ENCODE measurements at regions not wholly inside any gene's neighbourhood (a gene's known extent, or its start where the extent isn't known, plus 50 kb on each side); places are given as distances from the start of the nearest gene placed in this dataset.
"Not testable (repeated sequence)": the region's sequence is repeated elsewhere in the genome, so short reads cannot be mapped to it uniquely, and the experiment has no call there.

DNA sequence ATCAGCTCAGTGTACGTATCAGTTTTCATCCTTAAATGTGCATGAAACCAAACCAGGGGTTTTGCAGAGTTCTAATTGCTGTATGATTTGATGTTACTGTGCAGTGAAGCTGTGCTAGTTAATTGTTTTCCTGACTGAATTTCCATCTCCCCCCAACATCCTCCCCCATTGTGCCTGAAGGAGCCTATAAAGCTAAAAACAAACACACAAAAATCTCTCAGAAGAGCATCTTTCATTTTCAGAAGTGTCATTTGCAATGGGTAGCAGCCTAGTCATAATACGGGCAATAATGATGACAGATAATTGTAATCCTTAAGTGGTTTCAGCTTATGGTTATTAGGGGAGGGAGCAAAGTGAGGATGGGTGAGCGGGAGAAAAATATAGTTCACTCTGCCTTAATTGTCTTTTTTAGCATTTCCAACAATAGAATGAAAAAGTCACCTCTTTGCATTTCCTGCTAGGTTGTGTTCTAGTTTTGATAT lies 207.9 kb upstream of the TBL1XR1 start:
- DNase-seq: no peak

DNA sequence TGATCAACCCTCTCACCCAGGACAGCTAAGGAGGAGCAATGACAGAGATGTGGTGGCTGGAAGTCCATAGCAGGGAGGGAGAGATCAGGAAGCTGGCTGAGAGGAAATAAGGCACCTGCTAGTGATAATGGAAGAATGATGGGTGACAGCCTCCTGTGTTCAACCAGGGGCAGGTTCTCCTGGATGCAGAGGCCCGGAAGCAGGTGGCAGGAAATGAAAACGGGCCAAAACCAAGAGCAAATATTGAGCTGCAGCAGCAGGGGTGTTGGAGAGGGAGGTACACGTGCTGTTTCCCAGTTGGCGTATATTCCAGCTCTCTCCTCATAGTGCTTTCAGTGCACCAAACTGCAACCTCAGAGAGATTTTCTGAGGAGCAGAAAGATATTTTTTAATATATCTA lies 213.4 kb upstream of the TBL1XR1 start:
- no peak for DNase-seq

DNA sequence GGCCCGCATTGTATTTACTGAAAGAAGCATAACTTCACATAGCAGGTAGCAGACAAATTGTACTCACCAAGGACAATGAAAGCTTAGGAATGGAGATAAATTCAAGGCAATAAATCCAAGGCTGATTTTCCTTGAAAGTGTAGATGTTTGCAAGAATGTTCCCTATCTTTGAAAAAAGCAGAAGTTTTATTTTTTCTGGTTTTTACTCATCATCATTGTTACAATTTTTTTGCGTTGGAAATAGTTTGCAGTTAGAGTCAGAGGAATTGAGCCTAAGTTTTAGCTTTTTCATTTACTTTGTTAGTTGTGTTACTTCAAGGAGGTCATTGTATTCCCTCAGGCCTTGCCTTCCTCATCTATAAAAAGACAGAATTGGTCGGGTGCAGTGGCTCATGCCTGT lies 213.9 kb upstream of the TBL1XR1 start:
- no peak for DNase-seq

DNA sequence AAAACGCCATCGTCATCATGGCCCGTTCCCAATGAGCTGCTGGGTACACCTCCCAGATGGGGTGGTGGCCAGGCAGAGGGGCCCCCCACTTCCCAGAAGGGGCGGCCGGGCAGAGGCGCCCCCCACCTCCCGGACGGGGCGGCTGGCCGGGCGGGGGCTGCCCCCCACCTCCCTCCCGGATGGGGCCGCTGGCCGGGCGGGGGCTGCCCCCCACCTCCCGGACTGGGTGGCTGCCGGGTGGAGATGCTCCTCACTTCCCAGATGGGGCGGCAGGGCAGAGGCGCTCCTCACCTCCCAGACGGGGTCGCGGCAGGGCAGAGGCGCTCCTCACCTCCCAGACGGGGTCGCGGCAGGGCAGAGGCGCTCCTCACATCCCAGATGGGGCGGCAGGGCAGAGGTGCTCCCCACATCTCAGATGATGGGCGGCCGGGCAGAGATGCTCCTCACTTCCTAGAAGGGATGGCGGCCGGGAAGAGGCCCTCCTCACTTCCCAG lies 215.4 kb upstream of the TBL1XR1 start:
- DNase-seq: not testable (repeated sequence)

DNA sequence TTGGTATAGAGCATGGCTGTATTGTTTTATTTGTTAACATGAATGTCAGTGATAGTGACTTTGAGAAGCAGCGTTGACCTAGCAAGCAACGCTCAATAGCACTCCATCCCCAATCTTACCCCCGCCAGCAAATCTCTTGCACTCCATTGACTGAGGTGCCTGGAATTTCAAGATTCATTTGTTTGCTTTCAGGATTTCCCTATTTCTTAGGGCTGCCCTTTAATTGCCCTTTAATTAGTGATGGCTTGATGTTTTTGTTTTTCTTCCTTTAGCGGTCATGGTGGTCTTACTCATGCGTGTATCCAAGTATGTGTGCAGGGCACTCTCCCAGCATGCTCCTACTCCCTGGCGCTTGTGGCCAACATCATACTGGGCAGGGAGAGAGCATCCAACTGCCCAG lies 216.8 kb upstream of the TBL1XR1 start:
- no peak for DNase-seq

DNA sequence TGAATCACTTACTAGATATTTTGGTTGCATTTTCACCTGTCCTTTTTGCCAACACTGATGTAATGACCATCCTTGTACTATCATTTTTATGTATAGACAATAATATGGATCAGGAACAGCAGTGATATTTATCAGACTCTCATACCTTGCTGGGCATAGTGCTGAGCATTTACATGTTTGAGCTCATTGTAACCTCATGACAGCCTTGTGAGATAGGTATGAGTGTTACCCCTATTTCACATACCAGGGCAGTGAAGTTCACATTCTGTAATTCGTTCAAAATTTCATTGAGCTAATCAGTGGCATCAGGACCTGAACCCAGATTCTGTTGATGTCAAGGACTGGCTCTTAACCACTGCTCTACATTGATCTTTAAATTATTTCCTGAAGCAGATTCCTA lies 221.5 kb upstream of the TBL1XR1 start:
- DNase-seq: no peak

DNA sequence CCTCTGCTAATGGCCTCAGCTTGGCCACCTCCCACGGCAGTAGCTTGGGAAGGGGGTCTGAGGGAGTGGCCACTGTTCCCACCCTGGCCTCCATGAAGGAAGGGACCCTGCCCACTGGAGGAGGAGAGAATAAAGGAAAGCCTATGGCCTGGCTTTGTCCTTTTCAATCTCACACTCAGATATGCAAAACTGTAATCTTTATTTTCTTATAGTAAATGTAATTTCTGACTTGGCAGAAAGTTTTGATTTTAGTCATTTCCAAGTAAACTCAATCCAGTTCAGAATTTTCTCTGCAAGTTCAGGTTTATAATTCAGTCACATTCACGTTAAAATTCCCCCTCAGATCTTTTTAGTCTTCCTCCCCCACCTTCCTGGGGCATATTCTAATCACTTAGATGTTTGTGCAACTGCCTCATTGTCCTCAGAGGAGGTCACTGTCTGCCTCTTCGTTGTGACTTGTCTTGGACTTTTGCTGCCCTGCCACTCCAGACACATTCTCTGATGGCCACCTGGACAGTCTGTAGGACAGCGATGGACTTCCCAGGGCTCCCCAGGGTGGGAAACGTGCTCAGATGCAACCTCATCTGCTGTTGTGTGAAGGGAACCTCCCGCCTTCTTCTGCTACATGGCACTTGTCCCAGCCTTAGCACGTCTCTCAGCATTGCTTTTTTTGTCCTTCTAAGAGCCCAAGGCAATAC lies 222.8 kb upstream of the TBL1XR1 start:
- no peak for DNase-seq

DNA sequence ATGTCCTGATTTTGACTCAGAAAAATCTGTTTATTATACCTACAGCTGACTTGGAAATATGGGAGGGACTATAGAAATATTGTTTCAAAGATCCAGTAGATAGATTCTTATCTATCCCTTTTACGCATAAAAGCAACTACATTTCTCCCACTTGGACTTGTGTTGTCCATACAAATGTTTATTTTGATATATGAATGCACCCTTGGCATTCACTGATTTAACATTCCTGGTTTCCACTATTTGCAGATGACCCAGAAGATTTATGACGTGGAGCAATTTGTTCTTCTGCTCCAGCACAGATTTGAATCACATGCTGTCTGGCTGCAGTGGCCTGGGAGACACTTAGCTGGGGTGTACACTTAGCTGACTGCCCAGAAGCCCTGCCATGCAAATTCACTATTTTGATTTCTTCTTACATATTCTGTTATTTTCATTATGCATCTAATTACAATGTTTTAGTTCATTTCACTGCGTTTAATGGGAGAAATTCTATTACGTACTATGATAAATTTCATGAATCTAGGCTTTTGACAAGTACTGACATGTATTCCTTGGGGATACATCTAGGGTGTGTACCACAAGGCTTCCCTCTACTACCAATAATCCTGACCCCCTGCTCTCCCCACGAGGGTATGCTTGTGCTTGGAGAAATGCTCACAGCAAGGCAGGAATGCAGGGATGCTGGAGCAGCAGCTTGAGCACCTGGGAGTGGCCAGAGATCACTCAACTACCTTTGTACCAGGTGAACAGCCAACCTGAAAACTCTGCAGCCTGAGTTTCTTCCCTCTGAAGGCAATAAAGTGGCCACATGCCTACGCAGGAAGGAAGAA lies 223.6 kb upstream of the TBL1XR1 start:
- no peak for DNase-seq

DNA sequence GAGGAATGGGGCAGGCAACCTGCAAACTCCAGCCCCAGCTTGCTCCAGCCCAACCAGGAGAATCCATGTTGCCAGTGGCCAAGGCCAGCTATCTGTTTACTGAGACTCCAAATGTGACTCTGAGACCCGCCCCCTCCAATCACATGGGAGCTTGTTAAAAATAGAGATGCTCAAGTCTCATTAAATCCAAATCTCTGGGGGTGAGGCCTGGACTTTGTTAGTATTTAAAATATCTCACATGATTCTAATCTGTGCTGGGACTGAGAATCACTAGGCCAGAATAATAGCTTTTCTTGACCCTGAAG lies 224.2 kb upstream of the TBL1XR1 start:
- no peak for DNase-seq

DNA sequence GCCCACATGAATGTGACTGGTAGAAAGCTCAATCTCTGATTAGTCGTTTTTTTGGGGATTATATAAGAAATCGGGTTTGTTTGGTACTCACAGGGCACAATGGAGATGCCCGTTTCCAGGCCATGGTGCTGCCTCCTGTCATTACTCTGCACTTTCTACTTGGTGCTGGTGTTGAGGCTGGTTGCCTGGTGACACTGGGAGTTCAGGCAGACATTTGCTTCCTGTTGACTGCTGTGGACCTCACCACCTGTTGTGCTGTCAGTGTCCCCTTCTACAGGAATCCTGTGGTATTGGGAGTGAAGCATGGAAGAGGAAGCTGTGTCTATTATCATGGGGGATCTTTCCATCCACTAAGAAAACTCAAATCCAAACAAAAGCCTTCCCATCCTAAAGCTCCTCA lies 227.2 kb upstream of the TBL1XR1 start:
- DNase-seq: no peak

DNA sequence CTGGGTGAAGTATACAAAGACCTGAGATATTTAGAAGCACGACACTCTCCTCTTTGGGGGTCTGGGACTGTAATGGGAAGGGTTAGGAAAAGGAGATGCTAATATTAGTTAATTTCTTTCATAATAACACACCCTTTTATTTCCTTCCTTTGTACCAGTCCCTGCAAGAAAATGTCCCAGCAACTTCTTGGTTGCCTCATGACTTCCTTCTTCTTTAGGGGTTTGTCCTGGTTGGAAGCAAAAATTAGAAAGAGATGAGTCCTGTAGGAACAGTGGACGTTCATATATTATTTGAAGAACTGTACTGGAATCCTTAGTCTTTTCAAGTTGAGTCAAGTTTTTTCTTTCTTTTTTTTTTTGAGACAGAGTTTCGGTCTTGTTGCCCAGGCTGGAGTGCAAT lies 227.8 kb upstream of the TBL1XR1 start:
- no peak for DNase-seq

DNA sequence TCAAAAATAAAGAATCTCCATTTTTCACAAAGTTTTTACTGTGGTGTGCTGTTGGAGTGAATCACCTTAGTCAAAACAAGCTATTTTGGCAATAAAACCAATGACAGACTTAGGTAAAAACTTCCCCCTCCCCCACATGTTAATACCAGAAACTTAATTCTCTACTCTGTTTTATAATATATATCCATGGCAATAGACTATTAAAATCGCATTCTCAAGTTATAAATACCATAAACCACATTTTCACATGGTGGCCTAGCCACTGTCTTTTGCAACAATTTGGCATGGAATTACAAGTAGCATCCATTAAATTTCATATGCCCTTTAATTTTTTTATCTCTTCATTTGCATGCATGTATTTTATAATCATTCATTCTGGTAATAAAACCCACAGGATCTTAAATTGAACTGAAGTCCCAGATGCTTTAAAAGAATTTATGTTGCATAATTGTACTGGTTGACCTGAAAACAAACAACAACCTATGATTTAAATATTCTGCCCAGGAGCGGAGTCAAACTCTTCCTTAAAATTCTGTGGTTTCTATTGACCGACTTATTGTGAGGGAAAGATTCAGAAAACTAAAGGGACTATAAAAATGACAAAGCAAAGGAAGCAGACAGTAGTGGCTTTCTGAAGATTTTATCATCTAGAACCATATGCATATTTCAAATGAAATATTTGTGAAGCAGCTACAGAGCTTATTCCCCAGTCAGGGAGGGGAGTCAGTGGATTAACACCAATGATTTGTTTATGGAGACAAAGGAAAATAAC lies 229.0 kb upstream of the TBL1XR1 start:
- no peak for DNase-seq

DNA sequence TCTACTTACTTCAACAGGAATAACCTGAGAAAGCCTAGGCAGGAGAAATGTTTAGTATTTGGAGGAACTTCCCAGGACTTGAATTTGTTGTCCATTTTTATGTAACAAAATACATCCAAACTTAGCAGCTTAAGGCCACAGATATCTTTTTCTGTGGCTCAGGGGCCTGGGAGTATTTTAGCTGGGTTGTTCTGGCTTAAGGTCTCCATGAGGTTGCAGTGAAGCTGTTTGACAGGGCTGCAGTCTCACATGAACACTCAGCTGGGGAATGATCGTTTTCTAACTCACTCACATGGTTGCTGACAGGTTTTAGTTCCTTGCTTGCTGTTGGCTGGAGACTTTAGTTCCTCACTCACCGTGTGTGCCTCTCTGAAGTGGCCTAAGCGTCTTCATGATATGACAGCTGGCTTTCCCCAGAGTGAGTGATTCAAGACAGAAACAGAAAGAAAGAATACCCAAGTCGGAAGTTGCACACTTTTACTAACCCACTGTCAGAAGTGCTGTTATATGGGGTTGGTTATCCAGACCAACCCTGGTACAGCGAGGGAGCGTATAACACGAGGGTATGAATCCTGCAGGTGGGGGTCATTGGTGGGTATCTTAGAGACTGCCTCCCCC lies 229.7 kb upstream of the TBL1XR1 start:
- peak; percentile 18 for DNase-seq

DNA sequence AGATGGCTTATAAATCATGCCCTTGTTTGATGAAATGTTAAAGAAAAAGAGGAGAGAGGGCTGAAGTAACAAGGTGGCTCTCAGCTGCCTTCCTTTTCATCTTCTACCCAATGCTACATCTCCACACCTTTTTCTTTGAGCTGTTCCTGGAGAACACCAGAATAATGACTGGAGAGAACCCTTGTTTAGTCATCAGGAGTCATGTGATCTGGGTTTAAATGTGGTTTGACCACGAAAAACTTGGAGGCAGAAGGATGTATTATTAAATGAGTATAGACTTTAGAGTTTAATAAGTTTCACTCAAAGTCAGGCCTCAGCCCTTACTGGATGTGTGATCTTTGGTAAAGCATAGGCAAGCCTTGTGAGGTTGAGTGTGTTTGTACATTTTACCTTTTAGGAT lies 230.3 kb upstream of the TBL1XR1 start:
- no peak for DNase-seq

DNA sequence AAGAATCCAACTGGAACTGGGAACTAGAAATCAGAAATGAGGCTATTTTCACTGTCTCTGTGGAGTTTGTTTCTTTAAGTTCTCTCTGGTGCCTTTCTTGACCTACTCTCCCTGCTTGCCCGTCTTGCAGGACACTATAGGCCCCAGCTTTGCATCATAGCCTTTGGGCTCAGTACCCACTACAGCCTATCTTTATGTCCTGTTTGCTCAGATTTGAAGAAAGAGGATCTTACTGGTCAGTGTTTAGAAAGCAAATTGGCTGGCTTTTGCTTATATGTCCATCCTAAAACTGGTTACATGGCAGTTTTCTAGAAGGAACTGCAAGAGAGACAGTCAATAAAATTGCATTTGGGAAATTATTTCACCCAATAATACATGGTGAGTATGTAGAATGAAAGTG lies 231.8 kb upstream of the TBL1XR1 start:
- no peak for DNase-seq

DNA sequence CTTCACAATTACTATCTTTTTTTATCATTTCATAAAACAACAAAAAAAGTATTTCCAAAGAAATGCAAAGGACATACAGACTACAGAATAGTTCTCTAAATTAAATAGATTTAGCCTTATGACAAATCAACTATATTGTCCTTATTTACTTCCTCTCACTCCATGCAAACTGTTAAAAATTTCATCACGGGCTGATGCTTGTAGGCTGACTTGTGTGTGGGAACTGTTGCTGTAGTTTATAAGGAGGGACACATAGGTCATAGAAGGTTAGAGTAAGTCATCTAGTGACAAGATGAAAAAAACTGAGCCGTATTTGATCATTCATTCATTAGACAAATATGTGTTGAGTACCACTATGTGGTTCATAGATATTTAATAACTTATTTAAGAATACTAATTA lies 232.5 kb upstream of the TBL1XR1 start:
- DNase-seq: no peak

DNA sequence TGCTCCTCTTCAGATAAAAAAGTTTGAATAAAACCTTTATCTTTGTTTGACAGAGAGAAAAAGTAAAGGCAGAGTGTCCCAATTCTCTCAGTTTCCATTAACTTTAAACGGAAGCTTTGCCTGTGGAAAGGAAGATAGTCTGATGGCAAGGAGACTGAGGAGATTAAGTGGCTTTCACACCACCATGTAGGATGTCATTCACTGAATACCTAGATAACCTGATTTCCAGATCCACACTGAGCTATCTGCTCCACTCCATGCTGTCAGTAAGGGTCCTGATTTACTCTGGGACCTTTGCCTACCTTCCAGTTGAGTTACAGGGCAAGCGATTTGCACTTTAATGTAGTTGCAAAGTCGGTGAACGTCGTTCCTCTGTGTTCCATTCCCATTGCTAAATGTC lies 233.4 kb upstream of the TBL1XR1 start:
- DNase-seq: no peak

DNA sequence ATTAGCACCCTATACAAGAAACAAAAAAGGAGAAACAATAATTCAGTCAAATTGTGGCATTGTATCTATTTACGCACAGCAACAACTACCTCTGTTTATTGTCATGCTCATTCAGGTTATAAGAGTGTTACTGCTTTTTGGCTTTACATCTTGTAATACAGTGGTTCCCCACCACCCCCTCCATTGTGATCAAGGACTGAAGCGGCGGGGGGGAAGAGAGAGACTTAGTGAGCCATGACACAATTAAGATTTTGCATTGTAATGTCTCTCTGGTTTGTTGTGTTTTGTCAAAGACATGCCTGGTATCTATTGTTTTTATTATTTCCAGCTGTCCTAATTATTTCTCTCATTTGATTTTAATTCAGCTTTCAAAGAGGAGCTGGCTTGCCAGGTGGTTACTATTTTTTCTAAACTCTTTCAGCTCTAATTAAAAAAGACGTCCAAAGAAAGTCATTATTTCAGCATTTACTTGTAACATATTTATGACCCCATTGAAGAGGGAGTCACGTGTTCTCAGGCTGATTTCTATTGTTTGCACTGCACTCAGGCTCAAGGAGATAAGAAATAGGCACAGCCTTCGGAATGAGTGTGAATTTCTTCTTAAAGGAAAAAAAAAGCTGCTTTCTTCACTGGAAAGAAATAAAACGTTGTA lies 234.4 kb upstream of the TBL1XR1 start:
- DNase-seq: no peak

DNA sequence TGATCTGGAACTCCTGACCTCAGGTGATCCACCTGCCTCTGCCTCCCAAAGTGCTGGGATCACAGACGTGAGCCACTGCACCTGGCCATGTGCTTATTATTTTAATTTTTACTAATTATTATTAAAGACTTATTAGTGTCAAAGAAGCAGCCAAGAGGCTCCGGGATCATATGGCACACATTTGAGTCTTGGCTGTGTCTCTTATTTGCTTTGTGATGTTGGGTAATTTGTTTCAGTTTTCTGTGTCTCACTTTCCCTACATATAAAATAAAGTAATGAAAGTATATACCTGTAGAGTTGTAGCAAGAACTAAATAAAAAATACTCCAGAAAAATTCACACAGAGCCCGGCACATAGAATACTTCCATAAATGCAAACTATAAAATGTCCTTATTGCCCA lies 238.0 kb upstream of the TBL1XR1 start:
- no peak for DNase-seq

DNA sequence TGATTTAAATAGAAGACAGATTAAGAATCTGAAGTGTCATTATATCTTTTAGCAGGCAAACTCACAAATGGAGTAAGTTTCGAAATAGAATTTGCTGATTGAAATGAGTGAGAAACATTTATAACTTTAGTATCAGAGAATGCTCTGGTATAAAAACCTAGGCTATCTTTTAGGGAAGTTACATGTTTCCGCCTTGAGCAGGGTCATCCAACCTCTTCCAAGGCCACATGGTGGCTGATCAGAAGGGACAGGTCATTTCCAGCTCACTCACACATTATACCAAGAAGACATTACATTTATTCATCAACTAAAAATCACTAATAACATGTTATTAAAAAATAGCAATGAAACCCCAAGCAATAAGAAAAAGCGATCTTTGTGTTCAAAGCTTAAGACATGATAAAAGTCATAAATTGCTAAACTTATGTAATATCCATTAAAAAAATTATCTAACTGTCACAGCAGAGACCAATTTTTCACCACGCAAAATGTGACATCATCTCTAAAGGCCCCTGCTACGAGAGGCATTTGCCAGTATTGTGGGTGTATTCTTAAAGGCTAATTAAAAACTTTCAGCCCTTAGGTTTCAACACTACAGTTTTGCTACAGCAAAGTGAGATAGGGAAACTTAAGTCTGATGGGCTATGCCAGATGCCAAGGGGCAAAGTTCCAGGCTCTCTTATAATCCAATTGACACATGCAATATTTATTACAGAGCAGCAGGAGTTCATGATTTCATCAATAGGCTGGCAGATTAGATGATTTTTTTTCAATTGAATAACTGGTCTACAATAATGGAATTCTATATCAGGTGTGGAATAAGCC lies 240.4 kb upstream of the TBL1XR1 start:
- no peak for DNase-seq

DNA sequence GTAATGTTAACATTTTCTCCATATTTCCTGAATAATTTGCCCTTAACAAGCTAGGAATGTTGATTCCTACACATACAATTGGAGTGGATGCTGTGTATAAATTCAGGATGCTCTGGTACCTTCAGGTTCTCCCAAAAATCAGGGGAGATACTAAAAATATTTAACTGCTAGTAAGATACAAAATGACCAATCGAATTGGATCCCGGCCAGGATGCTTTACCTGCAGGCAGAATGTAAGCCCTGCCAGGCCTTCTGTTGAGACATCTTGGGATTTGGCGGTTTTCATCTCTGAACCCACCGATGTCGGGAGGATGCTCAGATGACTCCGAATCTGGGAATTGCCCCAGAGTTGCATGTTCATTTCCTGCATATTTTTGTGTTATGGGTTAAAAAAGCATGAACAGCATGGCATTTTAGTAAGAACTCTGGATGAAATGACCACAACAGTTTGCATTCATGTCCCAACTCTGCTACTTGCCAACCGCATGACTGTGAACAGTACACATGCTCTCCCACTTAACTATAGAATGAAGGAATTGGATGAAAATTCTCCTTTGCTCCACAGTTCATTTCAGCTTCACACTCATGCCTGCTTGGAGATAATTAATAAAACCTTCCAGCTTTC lies 241.4 kb upstream of the TBL1XR1 start:
- no peak for DNase-seq
